HG03045 (cell line): ENCODE measurements at regions not wholly inside any gene's neighbourhood (a gene's known extent, or its start where the extent isn't known, plus 50 kb on each side); places are given as distances from the start of the nearest gene placed in this dataset.
"Not testable (repeated sequence)": the region's sequence is repeated elsewhere in the genome, so short reads cannot be mapped to it uniquely, and the experiment has no call there.

Experiments
- ATAC-seq: cut with Tn5 transposase; IDR thresholded peaks from one replicate; pipeline ENCODE4 v1.9.1; 2021; ENCODE audit warnings: mild to moderate bottlenecking, moderate library complexity; ENCODE audit not compliant: unreplicated experiment

GRCh38 chr2:90029080-90029428 is 1337.6 kb downstream of the RPIA start:
- not testable (repeated sequence) for ATAC-seq

GRCh38 chr2:90032269-90032668 is 1340.8 kb downstream of the RPIA start:
- ATAC-seq, result not testable (repeated sequence)

- not testable (repeated sequence) for ATAC-seq
These were observed 1344.9 kb downstream of the RPIA start for GRCh38 chr2:90036335-90036734.

GRCh38 chr2:90039093-90039492 is 1347.6 kb downstream of the RPIA start:
- ATAC-seq, result not testable (repeated sequence)

GRCh38 chr2:90047776-90048175 is 1356.3 kb downstream of the RPIA start:
- ATAC-seq, result not testable (repeated sequence)

- ATAC-seq, result not testable (repeated sequence)
These were observed 1360.7 kb downstream of the RPIA start for GRCh38 chr2:90052113-90052631.

- ATAC-seq, result no peak
These were observed 1377.9 kb downstream of the RPIA start for GRCh38 chr2:90069290-90069894.

- ATAC-seq, result no peak
These were observed 1384.8 kb downstream of the RPIA start for GRCh38 chr2:90076311-90076710.

GRCh38 chr2:90077948-90078347 is 1386.5 kb downstream of the RPIA start:
- no peak for ATAC-seq

- ATAC-seq, result no peak
These were observed 1387.9 kb downstream of the RPIA start for GRCh38 chr2:90079374-90079773.

GRCh38 chr2:90087792-90088191 is 1396.3 kb downstream of the RPIA start:
- not testable (repeated sequence) for ATAC-seq

GRCh38 chr2:90093571-90094270 is 1402.2 kb downstream of the RPIA start:
- not testable (repeated sequence) for ATAC-seq

GRCh38 chr2:90097617-90098016 is 1406.1 kb downstream of the RPIA start:
- ATAC-seq, result not testable (repeated sequence)

GRCh38 chr2:90105142-90105541 is 1413.7 kb downstream of the RPIA start:
- not testable (repeated sequence) for ATAC-seq

- not testable (repeated sequence) for ATAC-seq
These were observed 1431.9 kb downstream of the RPIA start for GRCh38 chr2:90123409-90123808.

GRCh38 chr2:90139046-90139445 is 1447.6 kb downstream of the RPIA start:
- not testable (repeated sequence) for ATAC-seq

- ATAC-seq, result not testable (repeated sequence)
These were observed 1450.1 kb downstream of the RPIA start for GRCh38 chr2:90141558-90141957.

- ATAC-seq, result not testable (repeated sequence)
These were observed 1460.3 kb downstream of the RPIA start for GRCh38 chr2:90151805-90152204.

GRCh38 chr2:90170978-90171377 is 1479.5 kb downstream of the RPIA start:
- ATAC-seq, result not testable (repeated sequence)

- ATAC-seq, result not testable (repeated sequence)
These were observed 1481.6 kb downstream of the RPIA start for GRCh38 chr2:90173081-90173480.

GRCh38 chr2:90179591-90179990 is 1488.1 kb downstream of the RPIA start:
- not testable (repeated sequence) for ATAC-seq

- ATAC-seq, result no peak
These were observed 1516.1 kb downstream of the RPIA start for GRCh38 chr2:90207454-90208058.
